ENCODE measurements at regions not wholly inside any gene's neighbourhood (a gene's known extent, or its start where the extent isn't known, plus 50 kb on each side); places are given as distances from the start of the nearest gene placed in this dataset.

DNA sequence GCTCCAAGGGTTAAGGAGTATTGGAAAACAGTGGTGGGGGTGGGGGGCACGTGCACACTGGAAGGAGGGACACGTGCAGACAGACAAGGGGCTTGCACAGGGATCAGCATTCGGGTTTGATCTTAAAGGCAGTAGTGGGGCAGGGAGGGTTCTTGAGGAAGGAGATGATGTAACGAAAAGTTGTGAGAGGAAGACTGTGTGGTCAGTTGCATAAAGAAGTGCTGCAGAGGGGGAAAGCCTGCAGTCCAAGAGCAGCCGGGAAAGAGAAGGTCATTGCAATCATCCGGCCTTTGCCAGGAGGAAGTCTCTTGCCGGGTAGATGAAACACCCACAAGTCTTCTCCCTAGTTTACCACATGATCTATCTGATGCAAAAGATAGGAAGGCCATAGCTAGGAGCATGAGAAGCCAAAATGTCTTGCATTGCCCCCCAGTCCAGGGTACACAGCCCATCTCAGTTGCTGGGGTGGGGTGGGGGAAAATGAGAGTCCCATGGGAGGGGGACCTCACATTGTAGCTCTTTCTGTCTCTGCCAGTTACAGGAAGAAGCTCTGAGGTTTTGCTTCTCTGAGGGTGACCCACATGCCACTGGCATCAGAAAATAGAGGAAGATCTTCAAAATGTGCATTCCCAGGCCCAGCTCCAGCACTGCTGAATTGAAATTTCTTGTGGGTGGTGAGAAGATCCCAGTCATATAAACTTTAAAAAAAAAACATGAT, 202.5 kb upstream of the RAB4A start:
- DNase-seq, result no peak

DNA sequence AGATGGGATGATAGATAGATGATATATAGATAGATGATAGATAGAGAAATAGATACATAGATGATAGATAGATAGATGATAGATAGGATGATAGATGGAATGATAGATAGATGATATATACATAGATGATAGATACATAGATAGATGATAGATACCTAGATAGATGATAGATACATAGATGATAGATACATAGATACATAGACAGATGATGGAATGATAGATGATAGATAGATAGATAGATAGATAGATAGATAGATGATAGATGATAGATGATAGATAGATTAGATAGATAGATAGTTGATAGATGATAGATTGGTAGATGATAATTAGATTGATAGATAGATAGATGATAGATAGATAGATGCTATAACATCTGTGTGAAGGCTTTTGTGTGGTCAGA, 201.7 kb upstream of the RAB4A start:
- no peak for DNase-seq

- no peak for DNase-seq
Measured at GRCh38 chr1:229070168-229070567, 200.7 kb upstream of the RAB4A start.

GRCh38 chr1:229073251-229073650, 197.7 kb upstream of the RAB4A start:
- no peak for DNase-seq

GRCh38 chr1:229075217-229075616, 195.7 kb upstream of the RAB4A start:
- no peak for DNase-seq

DNA sequence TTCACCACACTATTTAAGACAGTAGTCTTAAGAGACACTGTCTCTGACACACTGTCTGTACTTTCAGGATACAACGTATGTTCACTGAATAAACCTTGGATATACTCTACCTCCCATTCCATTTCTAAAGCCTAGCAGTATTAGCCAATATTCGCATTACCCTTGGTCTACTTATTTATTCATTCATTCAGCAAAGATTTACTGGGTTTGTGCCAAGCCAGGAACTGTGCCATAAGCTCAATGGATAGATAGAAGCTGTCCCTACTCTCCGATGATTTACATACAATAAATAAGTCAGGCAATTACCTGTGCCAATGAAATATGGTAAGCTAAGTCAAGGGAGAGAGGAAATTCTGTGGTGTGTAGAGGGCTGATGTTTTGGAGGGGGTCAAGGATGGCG, 195.2 kb upstream of the RAB4A start:
- DNase-seq, result no peak

DNA sequence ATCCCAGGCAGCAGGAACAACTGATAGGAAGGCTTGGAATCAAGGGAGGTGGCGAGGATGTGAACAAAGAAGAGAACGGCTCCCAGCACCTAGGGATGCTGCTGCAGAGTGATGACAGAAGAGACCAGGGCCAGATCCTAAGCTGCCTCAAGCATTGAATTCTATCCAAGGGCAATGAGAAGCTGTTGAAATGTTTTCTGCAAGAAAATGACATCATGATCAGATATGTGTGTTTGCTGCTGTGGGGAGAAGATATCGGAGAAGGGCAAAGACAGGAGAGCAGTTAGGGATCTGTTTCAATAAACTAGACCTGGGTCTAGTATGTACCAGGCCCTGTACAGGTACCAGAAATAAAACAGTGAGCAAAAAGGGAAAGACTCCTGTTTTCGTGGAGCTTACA, 194.7 kb upstream of the RAB4A start:
- DNase-seq, result no peak

GRCh38 chr1:229079016-229079595, 191.8 kb upstream of the RAB4A start:
- no peak for DNase-seq

- DNase-seq, result no peak
Measured at GRCh38 chr1:229080361-229080760, 190.6 kb upstream of the RAB4A start.

- DNase-seq, result no peak
Measured at GRCh38 chr1:229085291-229085690, 185.6 kb upstream of the RAB4A start.

GRCh38 chr1:229086091-229086490, 184.8 kb upstream of the RAB4A start:
- no peak for DNase-seq

DNA sequence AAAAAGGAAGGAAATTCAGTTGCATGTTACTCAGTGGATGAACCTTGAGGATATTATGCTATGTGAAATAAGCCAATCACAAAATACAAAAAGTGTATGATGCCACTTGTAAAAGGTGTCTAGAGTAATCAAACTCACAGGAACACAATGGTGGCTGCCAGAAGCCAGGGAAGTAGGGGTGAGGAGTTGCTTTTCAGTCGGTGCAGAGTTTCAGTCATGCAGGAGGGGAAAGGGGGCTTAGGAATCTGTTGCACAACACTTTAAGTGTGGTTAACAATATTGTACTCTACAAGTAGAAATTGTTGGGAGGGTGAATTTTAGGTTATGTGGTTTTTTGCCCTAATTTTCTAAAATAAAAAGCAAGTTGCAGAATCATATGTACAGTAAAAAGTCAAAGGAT, 184.2 kb upstream of the RAB4A start:
- no peak for DNase-seq

DNA sequence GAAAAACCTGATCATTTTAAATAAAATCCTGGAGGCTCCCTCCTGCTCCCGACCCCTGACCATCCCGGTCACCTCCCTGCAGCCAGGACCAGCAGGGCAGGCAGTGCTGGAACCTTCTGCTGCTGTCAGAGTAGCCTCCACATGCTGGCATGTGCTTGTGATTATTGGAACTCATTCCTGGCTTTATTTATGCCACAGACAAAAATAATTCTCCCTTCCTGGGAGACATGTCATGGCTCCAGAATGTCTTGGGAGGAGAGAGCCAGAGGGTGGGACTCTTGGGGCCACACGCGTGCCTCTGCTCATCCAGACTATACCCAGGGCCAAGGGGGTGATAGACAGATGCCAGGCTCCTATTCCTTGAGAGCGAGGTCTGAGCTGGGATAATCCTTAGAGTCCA, 183.6 kb upstream of the RAB4A start:
- no peak for DNase-seq

DNA sequence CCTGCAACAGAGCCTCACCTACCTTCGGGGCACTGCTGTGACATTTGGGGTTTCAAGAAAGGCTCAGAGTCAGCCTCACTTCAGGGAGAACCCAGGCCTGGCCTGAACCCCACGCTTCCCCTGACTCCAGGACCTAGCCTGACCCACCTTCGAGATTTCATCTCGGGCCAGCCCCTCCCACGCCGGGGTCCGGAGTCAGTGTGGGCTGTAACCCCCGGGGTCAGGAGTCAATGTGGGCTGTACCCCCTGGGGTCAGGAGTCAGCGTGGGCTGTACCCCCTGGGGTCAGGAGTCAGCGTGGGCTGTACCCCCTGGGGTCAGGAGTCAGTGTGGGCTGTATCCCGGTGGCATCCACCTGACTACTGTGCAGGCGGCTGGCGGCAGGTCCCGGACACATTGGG, 183.0 kb upstream of the RAB4A start:
- no peak for DNase-seq

- no peak for DNase-seq
Measured at GRCh38 chr1:229088711-229089110, 182.2 kb upstream of the RAB4A start.

- DNase-seq, result no peak
Measured at GRCh38 chr1:229089586-229090208, 181.2 kb upstream of the RAB4A start.

GRCh38 chr1:229091721-229092136, 179.2 kb upstream of the RAB4A start:
- DNase-seq, result no peak

DNA sequence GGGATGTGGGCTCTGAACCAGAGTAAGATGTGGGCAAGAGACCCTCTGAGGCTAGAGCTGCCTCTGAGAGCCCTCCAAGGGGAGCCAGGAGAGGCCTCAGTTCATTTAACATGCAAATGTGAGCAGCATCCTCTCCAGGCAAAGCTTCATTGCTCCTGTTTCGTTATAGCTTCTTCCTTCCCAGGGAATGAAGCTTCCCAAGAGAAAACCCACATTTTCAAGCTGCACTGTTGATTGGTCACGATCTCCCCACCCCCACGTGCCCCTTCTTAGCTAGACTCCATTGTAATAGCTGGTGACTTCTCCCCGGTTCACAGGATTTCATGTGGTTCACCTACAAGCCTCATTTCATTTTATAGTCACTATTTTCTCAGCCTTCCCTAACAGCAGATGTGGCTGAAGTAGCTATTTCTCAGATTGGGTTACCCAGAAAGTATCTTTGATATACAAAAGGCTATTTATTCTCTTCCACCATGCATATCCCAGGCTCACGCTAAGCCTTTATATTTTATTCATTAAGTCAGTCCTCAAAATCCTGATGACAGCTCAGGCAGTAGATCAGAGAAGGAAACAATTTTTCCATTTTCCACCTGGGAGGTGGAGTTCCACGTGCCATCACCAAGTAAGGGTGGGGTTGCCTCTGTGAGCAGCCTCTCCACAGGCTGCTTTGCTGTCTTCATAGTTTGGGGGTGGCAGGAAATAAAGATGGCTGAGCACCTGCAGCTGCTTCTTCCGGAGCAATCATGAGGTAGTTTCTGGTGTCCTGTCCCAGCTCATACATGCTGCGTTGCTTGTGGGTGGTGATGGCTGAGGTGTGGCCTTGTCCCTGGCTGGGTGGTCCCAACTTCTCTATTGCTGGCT, 178.3 kb upstream of the RAB4A start:
- no peak for DNase-seq

GRCh38 chr1:229093238-229093540, 177.7 kb upstream of the RAB4A start:
- no peak for DNase-seq

GRCh38 chr1:229093609-229094336, 177.1 kb upstream of the RAB4A start:
- DNase-seq, result no peak

- no peak for DNase-seq
Measured at GRCh38 chr1:229094476-229095311, 176.2 kb upstream of the RAB4A start.

GRCh38 chr1:229095325-229095724, 175.6 kb upstream of the RAB4A start:
- DNase-seq, result no peak

Data from stimulated activated CD4-positive, alpha-beta T cell treated with anti-CD3 and anti-CD28 coated beads, Interleukin-15, amount 100 ng/mL, for 24 hours (primary cell).